HG03439 (cell line): ENCODE measurements at regions not wholly inside any gene's neighbourhood (a gene's known extent, or its start where the extent isn't known, plus 50 kb on each side); places are given as distances from the start of the nearest gene placed in this dataset.

ENCODE experiments used
- ATAC-seq: cut with Tn5 transposase; IDR thresholded peaks from one replicate; pipeline ENCODE4 v1.9.1; 2021; ENCODE audit warnings: mild to moderate bottlenecking, moderate library complexity; ENCODE audit not compliant: unreplicated experiment

DNA sequence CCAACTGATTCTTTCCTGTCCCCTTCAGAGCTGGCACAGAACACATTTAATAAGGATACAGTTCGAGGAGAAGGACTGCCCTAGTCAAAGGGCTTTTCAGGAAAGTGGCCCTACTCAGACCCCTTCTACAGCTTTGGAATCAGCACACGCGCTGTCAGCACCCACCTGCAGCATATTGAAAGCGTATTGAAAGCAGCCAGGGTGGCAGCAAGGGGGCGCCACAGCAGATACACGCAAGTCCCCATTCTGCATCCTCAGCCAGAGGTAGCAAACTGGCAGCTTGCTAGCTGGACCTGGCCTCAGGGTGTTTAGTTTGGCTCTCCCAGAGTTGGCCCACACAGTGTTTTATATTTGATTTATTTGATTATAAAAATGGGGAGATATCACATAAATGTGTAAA, 101.0 kb upstream of the NT5C1B start:
- no peak for ATAC-seq

DNA sequence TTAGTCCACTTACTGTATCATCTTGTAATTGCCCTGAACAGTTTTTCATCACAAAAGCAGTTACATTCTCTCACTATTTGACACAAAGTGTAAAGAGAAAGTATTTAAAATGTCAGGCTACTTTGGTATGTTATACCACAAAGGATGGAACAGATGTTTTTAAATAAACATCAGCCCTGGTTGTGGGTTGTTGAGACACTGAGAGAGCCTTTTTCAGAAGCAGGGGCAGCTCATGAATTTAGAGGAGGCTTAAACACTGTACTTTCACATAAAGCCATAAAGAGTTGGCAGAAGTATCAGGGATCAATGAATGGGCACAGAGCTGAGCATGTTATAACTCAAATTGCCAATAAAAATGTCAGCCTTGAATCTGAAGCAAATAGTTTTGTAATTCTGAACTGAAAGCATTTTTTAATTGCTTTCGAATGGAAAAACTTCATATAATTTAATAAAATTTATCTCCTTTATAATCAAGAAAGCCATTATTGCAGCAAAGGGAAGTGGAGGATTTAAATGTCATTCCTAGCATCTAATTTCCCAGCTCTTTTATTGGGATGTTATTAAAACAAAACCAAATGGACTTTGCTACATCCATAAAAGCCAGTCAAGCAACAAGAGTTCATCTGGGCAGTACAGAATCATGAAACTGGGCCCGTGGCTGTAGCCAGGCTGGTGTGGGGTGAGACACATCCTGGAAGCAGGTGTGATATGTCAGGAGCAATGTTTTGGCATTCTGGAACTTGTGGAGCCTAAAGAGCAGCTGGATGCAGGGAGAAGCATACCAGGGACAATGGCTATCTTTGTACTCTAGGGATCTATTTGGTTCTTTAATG, 95.1 kb upstream of the NT5C1B start:
- ATAC-seq: no peak

DNA sequence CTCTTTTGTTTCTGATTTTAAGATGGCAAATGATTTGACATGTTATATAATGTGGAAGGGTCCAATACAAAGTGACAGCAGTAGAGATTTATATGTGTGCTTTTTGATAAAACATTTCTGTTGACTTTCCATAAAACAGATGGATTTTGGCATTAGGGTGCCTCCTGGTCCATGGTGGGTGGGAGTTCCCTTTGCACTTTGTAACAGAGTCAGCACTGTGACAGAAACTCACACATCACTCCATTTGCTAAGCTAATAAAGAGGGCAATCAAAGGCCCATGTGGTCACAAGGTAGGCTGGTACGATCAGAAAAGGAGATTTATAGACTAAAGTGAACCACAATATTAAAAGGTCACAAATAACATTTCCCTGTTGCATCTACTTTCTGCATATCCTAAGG, 93.3 kb upstream of the NT5C1B start:
- no peak for ATAC-seq

DNA sequence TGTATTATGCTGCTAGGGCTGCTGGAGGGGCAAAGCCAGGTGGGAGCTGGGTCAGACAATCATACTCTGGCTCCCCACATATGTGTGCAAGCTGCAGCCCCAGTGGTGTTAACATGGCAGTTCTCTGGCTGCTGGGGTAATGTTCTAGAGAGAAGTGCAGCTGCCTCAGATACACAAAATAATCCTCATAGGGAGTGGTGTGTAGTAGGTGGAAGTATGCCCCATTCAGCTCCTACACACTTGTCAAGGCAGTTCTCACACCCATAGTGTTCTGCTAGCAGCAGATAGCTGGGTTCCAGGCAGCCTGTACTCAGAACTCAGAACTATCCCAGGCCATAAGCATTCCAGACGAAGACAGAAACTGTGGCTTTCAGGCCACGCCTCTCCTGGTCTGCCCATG, 87.9 kb upstream of the NT5C1B start:
- ATAC-seq: no peak

DNA sequence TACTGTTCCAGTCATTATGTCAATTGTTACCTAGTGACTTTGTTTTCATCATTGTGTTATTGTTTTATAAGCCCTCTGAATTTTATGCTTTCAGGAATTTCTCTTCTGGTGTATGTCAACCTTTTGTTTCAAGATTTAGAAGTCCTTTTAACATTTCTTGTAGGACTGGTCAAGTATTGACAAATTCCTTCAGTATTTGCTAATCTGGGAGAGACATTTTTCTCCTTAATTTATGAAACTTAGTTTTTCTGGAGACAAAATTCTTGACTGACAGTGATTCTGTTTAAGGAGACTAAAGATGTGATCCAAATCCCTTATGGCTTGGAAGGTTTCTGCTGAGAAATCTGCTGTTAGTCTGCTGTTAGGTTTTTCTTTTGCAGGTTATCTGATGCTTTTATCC, 84.9 kb upstream of the NT5C1B start:
- ATAC-seq: no peak

DNA sequence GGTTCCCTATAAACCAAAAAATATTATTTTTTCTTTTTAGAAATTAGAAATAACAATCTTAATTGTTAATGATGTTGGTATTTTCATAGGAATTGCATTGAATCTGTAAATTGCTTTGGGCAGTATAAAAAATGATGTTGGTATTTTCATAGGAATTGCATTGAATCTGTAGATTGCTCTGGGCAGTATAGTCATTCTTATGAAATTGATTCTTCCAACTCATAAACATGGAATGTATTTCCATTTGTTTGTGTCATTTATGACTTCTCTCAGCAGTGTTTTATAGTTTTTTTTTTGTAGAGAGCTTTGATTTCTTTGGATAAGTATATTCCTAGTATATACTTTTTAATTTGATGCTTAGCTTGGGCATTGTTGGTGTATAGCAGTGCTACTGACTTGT, 82.0 kb upstream of the NT5C1B start:
- no peak for ATAC-seq

DNA sequence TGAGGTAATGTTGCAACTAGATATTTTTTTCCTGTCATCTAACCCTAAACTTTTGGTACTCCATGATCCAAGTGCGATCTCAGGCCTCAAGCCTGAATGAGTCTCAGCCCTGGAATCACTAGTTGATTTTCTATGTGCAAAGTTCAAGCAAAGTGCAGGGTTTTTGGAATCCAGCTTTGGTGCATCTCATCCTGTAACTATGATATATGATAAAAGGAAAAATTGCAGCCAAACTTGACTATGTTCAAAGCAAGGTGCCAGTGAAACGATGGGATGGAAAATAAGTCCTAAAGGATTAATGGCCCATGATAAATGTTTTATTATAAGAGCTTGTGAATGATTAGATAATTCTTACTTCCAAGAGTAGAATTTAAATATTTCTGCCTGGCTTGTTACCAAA, 78.9 kb upstream of the NT5C1B start:
- no peak for ATAC-seq

DNA sequence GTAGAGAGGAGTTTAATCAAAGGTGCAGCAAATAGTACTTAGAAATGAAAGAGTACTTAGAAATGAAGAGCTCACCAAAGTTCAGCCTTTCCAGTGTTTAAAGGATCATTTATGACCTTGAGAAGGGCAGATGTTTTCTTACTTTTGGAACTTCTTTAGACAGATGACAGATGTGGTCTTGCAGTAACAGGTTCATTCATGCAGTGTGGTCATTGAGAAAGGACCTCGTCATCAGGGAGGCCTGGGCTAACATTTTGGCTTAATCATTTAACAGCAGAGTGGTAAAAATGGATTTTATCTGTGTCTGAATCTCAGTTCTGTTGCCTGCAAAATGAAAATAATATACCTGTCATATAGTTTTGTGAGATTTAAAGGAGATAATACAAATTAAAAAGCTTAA, 75.1 kb upstream of the NT5C1B start:
- no peak for ATAC-seq

DNA sequence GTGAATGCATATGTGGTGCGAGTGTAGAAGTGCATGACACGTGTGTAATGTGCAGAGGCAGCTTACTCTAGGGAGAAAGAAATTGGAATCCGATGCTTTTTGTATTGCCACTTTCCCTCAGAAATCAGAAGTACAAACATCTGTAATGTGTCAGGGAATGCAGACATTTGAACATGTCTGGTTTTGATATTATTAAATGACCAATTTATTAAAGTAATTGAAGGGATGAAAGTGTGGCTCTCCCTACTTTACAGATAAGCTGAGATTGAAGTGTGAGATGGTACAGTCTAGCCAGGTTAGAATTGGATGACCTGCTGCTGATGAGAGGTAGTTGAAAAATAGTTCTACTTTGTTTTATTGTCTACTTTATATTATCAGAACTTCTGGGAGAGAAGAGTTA, 74.5 kb upstream of the NT5C1B start:
- ATAC-seq: no peak

DNA sequence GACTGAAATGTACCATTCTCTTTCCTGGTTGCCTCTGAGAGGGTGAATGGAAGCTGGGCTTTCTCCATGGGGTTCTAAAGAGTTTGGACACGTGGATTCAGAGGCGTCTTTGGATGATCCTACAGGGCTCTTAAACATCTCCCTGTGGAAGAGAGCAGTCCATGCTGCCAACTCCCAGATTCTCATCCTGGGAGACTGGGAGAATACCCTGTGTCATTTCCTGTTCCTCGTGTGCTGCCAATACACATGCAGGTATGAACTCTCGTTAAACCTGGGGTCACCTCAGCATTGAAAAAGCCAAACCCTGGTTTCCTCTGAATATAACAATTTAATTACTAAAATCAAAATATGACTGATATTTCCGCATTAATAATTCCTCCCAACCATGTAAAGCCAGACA, 73.3 kb upstream of the NT5C1B start:
- no peak for ATAC-seq

DNA sequence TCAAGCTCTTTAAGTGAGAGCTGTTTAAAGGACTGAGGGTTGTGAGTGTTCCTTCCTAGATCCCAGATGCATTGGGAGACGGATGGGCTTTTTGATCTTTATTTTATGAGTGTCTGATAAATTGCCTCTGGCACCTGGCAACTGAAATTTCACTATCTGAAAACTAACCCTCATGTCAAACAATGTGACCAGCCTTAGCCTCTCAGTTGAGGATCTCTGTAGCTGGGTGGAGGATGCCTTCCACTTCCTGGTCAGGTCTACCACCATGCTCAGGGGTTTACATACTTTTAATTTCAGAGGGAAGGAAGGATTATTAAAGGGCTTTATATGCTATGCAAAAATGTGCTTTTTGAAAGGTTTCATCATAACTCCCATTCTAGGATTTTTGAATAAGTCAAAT, 70.5 kb upstream of the NT5C1B start:
- no peak for ATAC-seq

DNA sequence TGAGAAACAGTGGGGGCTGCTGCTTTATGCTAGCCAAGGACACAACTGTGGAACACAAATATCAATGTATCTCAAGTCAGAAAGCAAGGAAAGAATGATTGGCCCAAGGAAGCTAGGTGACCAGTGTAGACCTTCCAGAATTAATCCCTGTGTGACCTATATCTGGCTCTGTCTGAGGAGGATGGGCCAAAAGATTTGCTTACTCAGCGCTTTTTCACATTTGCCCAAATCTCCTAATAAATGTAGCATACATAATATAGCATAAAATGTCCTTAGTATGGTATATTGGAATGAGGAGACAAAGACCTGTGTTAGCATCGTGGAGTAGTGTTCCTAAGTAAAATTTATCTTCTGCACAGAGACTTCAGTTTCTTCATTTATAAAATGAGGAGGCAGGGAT, 66.7 kb upstream of the NT5C1B start:
- no peak for ATAC-seq

DNA sequence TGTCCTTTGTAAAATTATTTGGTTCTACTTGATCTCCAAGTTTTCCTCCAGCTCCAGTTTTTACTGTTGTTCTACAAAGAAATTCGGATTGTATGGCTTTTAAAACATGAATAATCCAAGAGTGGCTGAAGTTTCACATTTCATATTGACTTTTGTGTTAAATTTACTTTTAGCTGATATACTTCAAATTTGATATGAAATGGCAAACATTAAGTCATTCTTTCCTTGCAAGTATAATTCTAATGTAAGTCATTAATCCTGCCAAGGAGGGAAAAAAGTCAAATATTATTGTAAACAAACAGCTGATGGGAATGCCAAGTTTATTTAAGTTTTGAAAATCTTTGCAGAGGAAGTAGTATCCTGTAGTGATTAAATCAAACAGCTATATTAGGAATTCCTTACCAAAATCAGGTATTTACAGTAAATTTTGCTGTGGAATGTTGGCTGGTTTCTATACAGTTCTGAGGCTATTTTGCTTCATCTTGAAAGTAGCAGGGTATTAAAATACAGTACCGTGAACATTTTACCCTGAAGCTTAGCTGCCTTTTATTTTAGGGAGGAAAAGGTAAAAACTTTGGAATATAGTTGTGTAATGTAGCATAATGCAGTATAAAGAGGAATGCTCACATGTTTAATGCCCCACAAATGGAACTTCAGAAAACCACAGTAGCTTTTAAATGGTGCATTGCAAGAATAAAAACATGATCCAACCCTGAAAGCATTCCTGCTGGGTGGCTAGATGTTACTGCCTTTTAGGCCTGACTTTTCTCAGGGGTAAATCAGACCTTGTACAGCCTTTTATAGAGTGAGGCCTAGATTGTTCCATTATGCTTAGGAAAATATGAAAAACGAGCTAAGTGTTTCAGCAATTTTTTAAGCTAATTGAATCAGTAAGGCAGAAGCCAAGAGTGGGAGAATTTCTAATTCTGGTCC, 62.7 kb upstream of the NT5C1B start:
- no peak for ATAC-seq

DNA sequence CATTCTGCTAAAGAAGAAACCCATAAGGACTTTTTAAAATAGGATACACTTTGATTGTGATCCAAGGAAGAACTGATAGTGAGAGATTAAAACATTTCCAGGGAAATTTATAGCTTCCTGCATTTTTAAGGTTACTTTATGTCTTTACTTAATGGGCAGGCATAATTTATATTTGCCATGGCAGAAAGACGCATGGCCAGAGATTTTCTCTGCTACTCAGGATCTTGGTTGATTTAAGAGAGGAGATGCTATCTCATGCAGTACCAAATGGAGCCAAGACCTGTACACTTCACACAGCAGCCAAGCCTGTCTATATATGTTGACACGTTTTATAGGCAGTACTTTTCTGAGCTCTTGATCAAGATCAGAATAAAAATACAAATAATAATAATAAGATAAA, 60.9 kb upstream of the NT5C1B start:
- ATAC-seq: no peak

DNA sequence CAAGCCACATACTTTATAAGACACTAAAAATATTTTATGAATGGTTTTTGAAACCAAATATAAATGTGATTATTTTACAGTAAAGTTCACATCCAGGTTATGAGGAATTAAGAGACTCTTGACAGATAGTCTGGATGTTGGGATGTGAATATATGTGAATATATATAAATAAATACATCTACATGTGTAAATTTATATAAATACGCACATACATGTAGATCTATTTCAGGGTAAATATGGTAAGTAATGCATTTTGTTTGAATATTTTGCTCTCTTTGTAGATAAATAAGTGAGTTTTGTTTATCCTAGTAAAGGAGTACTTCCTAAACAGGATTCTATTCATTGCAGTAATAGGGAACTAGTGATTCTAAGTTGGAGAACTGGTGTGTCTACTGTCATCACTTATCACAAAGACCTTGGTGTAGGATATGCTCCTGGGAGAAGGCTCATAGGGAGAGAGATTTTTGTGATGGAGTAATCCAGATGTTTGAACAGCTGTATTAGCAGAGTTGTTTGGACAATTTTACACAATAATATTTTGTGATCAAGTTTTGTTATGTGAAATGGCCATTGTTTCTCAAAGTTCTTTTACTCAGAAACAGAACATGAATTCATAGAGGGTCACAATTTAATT, 60.2 kb upstream of the NT5C1B start:
- ATAC-seq: no peak

DNA sequence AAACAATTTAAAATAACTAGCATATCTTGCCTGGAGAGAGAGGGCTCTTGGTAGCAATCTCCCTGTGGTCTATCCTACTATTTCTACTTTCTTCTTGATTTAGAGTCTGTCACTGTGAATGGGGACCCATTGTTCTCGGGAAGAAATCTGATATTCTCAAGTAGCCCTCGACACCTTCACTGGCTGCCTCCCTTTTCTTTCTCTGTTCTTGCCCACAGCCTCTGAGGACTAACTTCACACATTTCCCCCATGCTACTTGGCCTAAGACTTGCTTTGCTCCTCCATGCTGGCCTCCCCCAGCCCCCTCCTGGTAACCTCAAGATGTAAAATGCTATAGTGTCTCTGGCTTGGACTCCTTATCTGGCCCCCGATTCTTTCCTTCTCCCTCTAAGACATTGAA, 58.8 kb upstream of the NT5C1B start:
- no peak for ATAC-seq

DNA sequence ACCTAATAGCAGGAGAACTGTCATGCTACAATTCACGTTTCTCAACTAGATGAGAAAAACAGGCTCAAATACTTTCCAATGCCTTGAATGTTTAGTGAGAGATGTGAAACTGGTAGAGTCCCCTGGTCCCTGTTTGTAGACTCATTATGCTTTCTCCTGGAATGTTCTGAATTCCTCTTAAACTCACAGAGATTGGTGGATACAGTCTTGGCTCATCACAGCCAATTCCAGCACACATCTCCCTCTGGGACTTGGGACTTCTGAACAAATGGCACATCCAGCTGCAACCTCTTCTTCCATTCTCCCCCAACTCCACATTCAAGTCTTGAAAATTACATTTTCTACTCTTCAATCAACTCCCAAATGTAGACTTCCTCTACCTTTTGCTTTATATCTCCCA, 58.4 kb upstream of the NT5C1B start:
- no peak for ATAC-seq

DNA sequence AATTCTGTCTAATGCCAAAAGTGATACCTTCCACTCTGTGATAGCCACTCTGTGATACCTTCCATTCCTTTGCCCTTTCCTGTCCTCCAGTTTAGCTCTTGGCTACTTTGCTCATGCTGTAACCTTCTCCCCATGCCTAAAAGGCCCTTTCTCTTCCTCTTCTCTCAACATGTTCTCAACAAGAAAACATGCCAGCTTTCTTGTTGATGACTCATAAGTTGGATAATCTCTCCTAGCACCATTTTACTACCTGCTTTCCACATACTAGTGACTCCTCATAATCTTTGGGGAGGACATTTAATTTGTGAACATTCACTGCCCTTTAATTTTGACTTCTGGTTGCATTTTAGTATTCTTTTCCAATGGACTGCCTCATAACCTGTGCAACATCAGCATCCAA, 55.9 kb upstream of the NT5C1B start:
- ATAC-seq: no peak

DNA sequence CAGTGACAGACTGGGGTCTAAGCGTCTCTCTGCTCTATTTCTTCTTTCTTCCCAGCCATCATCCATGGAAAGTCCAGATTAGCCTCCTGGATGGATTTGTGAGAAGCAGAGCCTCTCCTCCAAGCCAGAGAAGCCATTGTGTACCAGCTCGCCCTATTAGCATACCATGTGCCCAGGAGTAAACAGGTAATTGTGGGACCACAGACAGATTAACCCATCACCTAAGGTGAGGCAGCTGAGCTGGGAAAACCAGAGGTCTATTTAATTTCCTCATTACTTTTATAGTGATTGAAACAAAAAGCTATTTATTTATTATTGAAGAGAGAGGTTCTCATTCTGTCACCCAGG, 54.7 kb upstream of the NT5C1B start:
- ATAC-seq: no peak

DNA sequence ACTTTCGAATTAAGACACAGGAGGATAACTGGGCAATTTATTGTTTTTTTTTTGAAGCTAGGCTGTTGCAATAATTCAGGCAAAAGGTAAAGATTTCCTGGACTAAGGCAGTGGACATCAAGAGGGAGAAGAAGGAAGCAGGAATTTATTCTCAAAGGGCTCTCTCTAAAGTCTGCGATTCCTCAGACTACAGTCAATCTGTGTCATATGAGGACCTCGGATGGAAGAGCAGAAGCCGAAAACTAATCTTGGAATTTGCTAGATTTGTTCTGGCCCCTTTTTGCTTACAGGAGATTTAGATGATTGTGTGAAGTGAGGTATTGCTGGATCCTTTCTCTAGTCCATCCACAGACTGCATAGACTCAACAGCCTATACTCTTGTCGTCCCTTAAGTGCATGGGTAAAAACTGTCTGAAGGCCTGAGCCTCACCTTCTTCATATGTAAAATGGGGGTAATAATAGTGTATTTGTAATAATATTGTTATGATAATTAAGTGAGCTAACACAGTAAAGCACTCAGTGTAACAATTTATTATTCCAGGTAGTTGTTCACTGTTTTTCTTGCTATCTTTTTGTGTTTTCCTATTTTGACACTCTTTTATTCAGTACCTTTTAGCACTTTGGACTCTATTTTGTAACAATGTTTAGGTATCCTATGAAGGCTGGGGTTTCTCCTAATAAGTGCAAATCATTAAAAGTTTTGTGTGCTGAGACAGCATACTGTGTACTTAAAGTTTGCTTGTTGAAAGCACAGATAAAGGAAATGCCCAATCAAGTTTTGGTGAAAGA, 54.2 kb upstream of the NT5C1B start:
- ATAC-seq: no peak

DNA sequence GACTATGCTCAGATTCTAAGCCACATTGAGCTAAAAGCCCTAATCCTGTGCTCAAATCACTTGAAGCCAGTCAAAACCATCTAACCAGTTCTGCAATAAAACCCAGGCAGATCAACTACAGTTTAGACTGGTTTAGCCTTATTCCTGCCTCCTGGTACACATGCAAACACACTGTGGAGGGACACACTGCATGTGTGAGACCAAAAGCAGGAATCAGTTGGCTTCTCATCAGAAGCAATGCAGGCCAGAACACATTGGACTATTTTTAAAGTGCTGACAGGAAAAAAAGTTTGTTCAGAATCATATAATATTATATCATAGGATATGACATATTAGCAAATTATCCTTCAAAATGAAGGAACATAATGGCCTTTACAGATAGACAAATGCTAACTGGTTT, 52.5 kb upstream of the NT5C1B start:
- no peak for ATAC-seq
